HepG2 (cell line): ENCODE measurements at regions not wholly inside any gene's neighbourhood (a gene's known extent, or its start where the extent isn't known, plus 50 kb on each side); places are given as distances from the start of the nearest gene placed in this dataset.

Experiments
- ATAC-seq: fragments of 200-7000 bp; cut with Tn5 transposase; 3 replicates; pipeline ENCODE4 v1.9.1; 2020; ENCODE audit warnings: mild to moderate bottlenecking, moderate library complexity
- BruUV-seq: library from RNA; stranded (reverse); fragments of 400-500 nt; replicated peaks from 2 replicates; lab custom pipeline; 2021; lab: Mats Ljungman, UMichigan
- CTCF ChIA-PET: fragments of 300-600 bp; formaldehyde crosslinking; extraction: SDS; loops from one replicate; lab custom pipeline; 2021; ENCODE audit warnings: low total read pairs, inconsistent platforms, low intra/inter-chr PET ratio; lab: Yijun Ruan, JAX
- POLR2A ChIA-PET: fragments of 350-600 bp; sonication (Branson Sonifier 250); formaldehyde crosslinking; loops from one replicate; lab custom pipeline; 2020; ENCODE audit warnings: antibody characterized with exemption, inconsistent platforms; lab: Yijun Ruan, JAX
- DNase-seq: peaks from one replicate; pipeline ENCODE4 v3.0.0-alpha.2; 2015; ENCODE audit warnings: low spot score
- FAIRE-seq: peaks from 3 replicates; lab custom pipeline; 2011; peaks lifted over from hg19 to GRCh38; lab: Jason Lieb, UNC
- H2AFZ ChIP-seq: one replicate; pipeline ENCODE4 v1.6.1; 2011; ENCODE audit warnings: low read length, inconsistent platforms
- H3K27ac ChIP-seq: fragments of 300-600 bp; 3 replicates; pipeline ENCODE4 v1.8.0; 2011; ENCODE audit warnings: mixed run types, mild to moderate bottlenecking, mixed read lengths, low read length, inconsistent platforms; ENCODE audit not compliant: insufficient read depth; ENCODE audit errors: extremely low read length
- H3K27me3 ChIP-seq, 2 experiments: fragments of 200-600 bp in 1 of 2; 2 replicates in 1 of 2; 3 replicates in 1 of 2; pipeline versions ENCODE4 v1.6.0 to v1.8.0; 2011; ENCODE audit warnings: low read length in 2 of 2, mild to moderate bottlenecking in 2 of 2, moderate library complexity in 2 of 2, inconsistent platforms in 1 of 2; ENCODE audit not compliant: insufficient read depth in 2 of 2, control insufficient read depth in 1 of 2
- H3K36me3 ChIP-seq, 2 experiments: fragments of 200-600 bp in 1 of 2; replicated peaks in 1 of 2; 2 replicates in 1 of 2; 3 replicates in 1 of 2; pipeline versions ENCODE4 v1.5.1 to v1.8.0; 2011; ENCODE audit warnings: low read length in 2 of 2, inconsistent platforms in 1 of 2; ENCODE audit not compliant: insufficient read depth in 2 of 2, control insufficient read depth in 1 of 2
- H3K4me1 ChIP-seq: 2 replicates; pipeline ENCODE4 v1.5.1; 2012; ENCODE audit warnings: low read length, inconsistent platforms; ENCODE audit not compliant: insufficient read depth
- H3K4me2 ChIP-seq: 2 replicates; pipeline ENCODE4 v1.6.0; 2011; ENCODE audit warnings: low read depth, low read length, inconsistent platforms
- H3K4me3 ChIP-seq, 3 experiments: fragments of 200-600 bp in 1 of 3; sonication (generic), shearing (Covaris generic) in 1 of 3; replicated peaks in 1 of 3; 2 replicates each; pipeline ENCODE4 v1.5.1; 2011 to 2016; ENCODE audit warnings: low read length in 3 of 3, inconsistent platforms in 2 of 3, low read depth in 2 of 3, mild to moderate bottlenecking in 2 of 3, control low read depth in 1 of 3, mixed read lengths in 1 of 3; ENCODE audit not compliant: insufficient read depth in 1 of 3
- H3K79me2 ChIP-seq: one replicate; pipeline ENCODE4 v1.6.1; 2011; ENCODE audit warnings: low read length, inconsistent platforms; ENCODE audit not compliant: insufficient read depth
- H3K9ac ChIP-seq: 2 replicates; pipeline ENCODE4 v1.6.0; 2011; ENCODE audit warnings: mild to moderate bottlenecking, low read depth, low read length, inconsistent platforms; ENCODE audit not compliant: insufficient read depth
- H3K9me3 ChIP-seq: 2 replicates; pipeline ENCODE4 v1.5.1; 2012; ENCODE audit warnings: mild to moderate bottlenecking, low read length
- H4K20me1 ChIP-seq: 2 replicates; pipeline ENCODE4 v1.6.0; 2011; ENCODE audit warnings: inconsistent platforms, mild to moderate bottlenecking, low read length, moderate library complexity; ENCODE audit not compliant: insufficient read depth
- ASH2L ChIP-seq: fragments of 300-600, 200-600 bp; sonication (generic); IDR thresholded peaks from 2 replicates; pipeline ENCODE4 v1.7.0; 2017; ENCODE audit warnings: low read depth, mild to moderate bottlenecking, moderate library complexity, mixed read lengths, low read length; ENCODE audit not compliant: insufficient read length
- CSRNP2 ChIP-seq: sonication (generic); formaldehyde crosslinking; conservative IDR thresholded peaks from 2 replicates; pipeline ENCODE4 v1.8.0; 2022; ENCODE audit warnings: low read depth, missing genetic modification reagents
- ETV5 ChIP-seq: IDR thresholded peaks from 2 replicates; pipeline ENCODE4 v1.6.1; 2018; ENCODE audit warnings: missing biosample characterization, missing genetic modification reagents, inconsistent platforms, borderline replicate concordance
- FIP1L1 ChIP-seq: fragments of 200-400 bp; formaldehyde crosslinking; IDR thresholded peaks from 2 replicates; pipeline ENCODE4 v1.6.1; 2018; ENCODE audit warnings: low read depth, mild to moderate bottlenecking, low read length, moderate library complexity, borderline replicate concordance; ENCODE audit not compliant: insufficient read depth
- MIER3 ChIP-seq: IDR thresholded peaks from 2 replicates; pipeline ENCODE4 v1.6.1; 2016; ENCODE audit warnings: missing compliant biosample characterization, borderline replicate concordance
- NFE2L2 ChIP-seq: fragments of 150-350 bp; IDR thresholded peaks from 2 replicates; pipeline ENCODE4 v1.6.1; 2014; ENCODE audit warnings: low read length
- SMAD3 ChIP-seq: sonication (generic); formaldehyde crosslinking; IDR thresholded peaks from 2 replicates; pipeline ENCODE4 v1.4.0; 2020; ENCODE audit warnings: missing genetic modification reagents
- SRF ChIP-seq: IDR thresholded peaks from 2 replicates; pipeline ENCODE4 v1.6.1; 2011; ENCODE audit warnings: mild to moderate bottlenecking, low read depth, low read length, moderate library complexity
- STAG1 ChIP-seq: sonication (generic); formaldehyde crosslinking; IDR thresholded peaks from 2 replicates; pipeline ENCODE4 v1.4.0; 2020; ENCODE audit warnings: missing genetic modification reagents
- YEATS4 ChIP-seq: sonication (generic); formaldehyde crosslinking; IDR thresholded peaks from 2 replicates; pipeline ENCODE4 v1.4.0; 2020; ENCODE audit warnings: missing genetic modification reagents, borderline replicate concordance
- ZC3H13 ChIP-seq: sonication (generic); formaldehyde crosslinking; IDR thresholded peaks from 2 replicates; pipeline ENCODE4 v1.8.1; 2023; ENCODE audit warnings: mild to moderate bottlenecking, missing genetic modification reagents, moderate library complexity
- ZFP41 ChIP-seq: sonication (generic); formaldehyde crosslinking; IDR thresholded peaks from 2 replicates; pipeline ENCODE4 v1.4.0; 2020; ENCODE audit warnings: mild to moderate bottlenecking, missing genetic modification reagents, borderline replicate concordance
- ZNF234 ChIP-seq: sonication (generic); formaldehyde crosslinking; conservative IDR thresholded peaks from 2 replicates; pipeline ENCODE4 v1.5.1; 2020; ENCODE audit warnings: mild to moderate bottlenecking, missing genetic modification reagents
- ZNF451 ChIP-seq: sonication (generic); formaldehyde crosslinking; IDR thresholded peaks from 2 replicates; pipeline ENCODE4 v1.5.0; 2020; ENCODE audit warnings: mild to moderate bottlenecking, missing genetic modification reagents
- ZNF704 ChIP-seq: sonication (generic); formaldehyde crosslinking; IDR thresholded peaks from 2 replicates; pipeline ENCODE4 v1.8.1; 2023; ENCODE audit warnings: mild to moderate bottlenecking, inconsistent platforms, moderate library complexity, missing genetic modification reagents, borderline replicate concordance
- ZNF709 ChIP-seq: sonication (generic); formaldehyde crosslinking; IDR thresholded peaks from 2 replicates; pipeline ENCODE4 v1.5.0; 2020; ENCODE audit warnings: mild to moderate bottlenecking, missing genetic modification reagents
- ZNF713 ChIP-seq: sonication (generic); formaldehyde crosslinking; IDR thresholded peaks from 2 replicates; pipeline ENCODE4 v1.4.0; 2020; ENCODE audit warnings: mild to moderate bottlenecking, missing genetic modification reagents
- ZNF724P ChIP-seq: sonication (generic); formaldehyde crosslinking; IDR thresholded peaks from 2 replicates; pipeline ENCODE4 v1.8.0; 2022; ENCODE audit warnings: missing genetic modification reagents, borderline replicate concordance
- ZNF782 ChIP-seq: sonication (generic); formaldehyde crosslinking; IDR thresholded peaks from 2 replicates; pipeline ENCODE4 v1.4.0; 2020; ENCODE audit warnings: missing genetic modification reagents, mild to moderate bottlenecking, borderline replicate concordance
- WGBS: methylation state at CpG from one replicate; pipeline ENCODE4 v1.1.6; 2017; ENCODE audit warnings: low lambda C conversion rate; 5-methylcytosine and 5-hydroxymethylcytosine counted together
- in situ Hi-C: cut with HindIII; loops from 2 replicates; pipeline ENCODE4 v1.10.0; 2017; ENCODE audit warnings: low pct_unique_long_range_greater_than_20kb; ENCODE audit not compliant: extremely low pct_ligation_motif_present
- intact Hi-C: fragments of 100-400 bp; cut with micrococcal nuclease; formaldehyde crosslinking; loops from one replicate; pipeline ENCODE4 v1.10.0; 2022; ENCODE audit not compliant: unreplicated experiment
- TF ChIP-seq, protein P1 (sequence below): sonication (generic); formaldehyde crosslinking; IDR thresholded peaks from 2 replicates; pipeline ENCODE4 v1.4.0; 2020; ENCODE audit warnings: missing genetic modification reagents
- TF ChIP-seq, protein P2 (sequence below): sonication (generic); formaldehyde crosslinking; IDR thresholded peaks from 2 replicates; pipeline ENCODE4 v1.4.0; 2020; ENCODE audit warnings: missing genetic modification reagents

DNA sequence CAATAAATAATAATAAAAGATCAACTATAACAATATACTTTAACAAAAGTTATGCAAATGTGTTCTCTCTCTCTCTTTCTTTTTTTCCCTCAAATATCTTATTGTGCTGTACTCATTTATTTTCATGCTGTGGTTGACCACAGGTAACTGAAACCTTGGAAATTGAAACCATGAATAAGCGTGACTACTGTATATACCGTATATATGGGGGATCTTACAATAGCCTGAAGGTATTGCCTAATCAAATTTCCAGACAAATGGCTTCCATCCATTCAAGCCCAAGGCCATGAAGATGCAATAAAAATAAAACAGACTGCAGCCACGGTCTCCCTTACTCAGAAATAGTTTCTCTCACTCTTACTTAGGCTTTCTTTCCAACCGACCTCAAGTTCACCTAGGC lies 98.3 kb downstream of the SLITRK6 start (continued):
- TF ChIP-seq ZNF713 (CRISPR knock-in tag) (no peak), ZNF704 (CRISPR knock-in tag) (no peak), NFE2L2 (no peak), ZNF451 (CRISPR knock-in tag) (no peak)
- TF ChIP-seq, protein P1, sequence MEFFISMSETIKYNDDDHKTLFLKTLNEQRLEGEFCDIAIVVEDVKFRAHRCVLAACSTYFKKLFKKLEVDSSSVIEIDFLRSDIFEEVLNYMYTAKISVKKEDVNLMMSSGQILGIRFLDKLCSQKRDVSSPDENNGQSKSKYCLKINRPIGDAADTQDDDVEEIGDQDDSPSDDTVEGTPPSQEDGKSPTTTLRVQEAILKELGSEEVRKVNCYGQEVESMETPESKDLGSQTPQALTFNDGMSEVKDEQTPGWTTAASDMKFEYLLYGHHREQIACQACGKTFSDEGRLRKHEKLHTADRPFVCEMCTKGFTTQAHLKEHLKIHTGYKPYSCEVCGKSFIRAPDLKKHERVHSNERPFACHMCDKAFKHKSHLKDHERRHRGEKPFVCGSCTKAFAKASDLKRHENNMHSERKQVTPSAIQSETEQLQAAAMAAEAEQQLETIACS (CRISPR knock-in tag), result no peak

- CTCF ChIA-PET, result no interaction called here
Measured at GRCh38 chr13:85698256-85698655, 101.0 kb downstream of the SLITRK6 start.

More at GRCh38 chr13:85698256-85698655, 101.0 kb downstream of the SLITRK6 start:
- POLR2A ChIA-PET, result no interaction called here
- no peaks in the 10 kb centered on the region for H3K27me3 ChIP-seq
- TF ChIP-seq ZNF709 (no peak), FIP1L1 (no peak), ZNF724P (CRISPR knock-in tag) (no peak), CSRNP2 (CRISPR knock-in tag) (no peak), STAG1 (CRISPR knock-in tag) (no peak), ZFP41 (CRISPR knock-in tag) (no peak), ZNF782 (CRISPR knock-in tag) (no peak), ASH2L (no peak), ETV5 (no peak), ZC3H13 (CRISPR knock-in tag) (no peak), MIER3 (CRISPR knock-in tag) (no peak), SRF (no peak), SMAD3 (CRISPR knock-in tag) (no peak), ZNF234 (CRISPR knock-in tag) (no peak), YEATS4 (CRISPR knock-in tag) (no peak)
- TF ChIP-seq, protein P2, sequence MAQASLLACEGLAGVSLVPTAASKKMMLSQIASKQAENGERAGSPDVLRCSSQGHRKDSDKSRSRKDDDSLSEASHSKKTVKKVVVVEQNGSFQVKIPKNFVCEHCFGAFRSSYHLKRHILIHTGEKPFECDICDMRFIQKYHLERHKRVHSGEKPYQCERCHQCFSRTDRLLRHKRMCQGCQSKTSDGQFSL (CRISPR knock-in tag), result no peak
- FAIRE-seq (no peak), DNase-seq (no peak), ATAC-seq (no peak)
- no peaks in the 10 kb centered on the region for H3K36me3 ChIP-seq
- H2AFZ ChIP-seq, result no peak overlapping the region
- H3K4me1 ChIP-seq, result no peaks in the 10 kb centered on the region
- intact Hi-C loops, result no loop called here
- H3K79me2 ChIP-seq, result no peaks in the 10 kb centered on the region
- no peaks in the 10 kb centered on the region for H4K20me1 ChIP-seq
- H3K9ac ChIP-seq, result no peak overlapping the region
- no TSS peak for BruUV-seq
- no peak overlapping the region for H3K27ac ChIP-seq
- H3K4me3 ChIP-seq, result no peak overlapping the region
- peaks cover 5% of the 10 kb centered on the region; the same call in 1 of the 2 replicates for H3K9me3 ChIP-seq
- in situ Hi-C loops, result no loop called here
- 49% methylated on average over 4 of the region's 4 CpGs for WGBS
- H3K4me2 ChIP-seq, result no peak overlapping the region
